ENCODE measurements at regions not wholly inside any gene's neighbourhood (a gene's known extent, or its start where the extent isn't known, plus 50 kb on each side); places are given as distances from the start of the nearest gene placed in this dataset.

DNA sequence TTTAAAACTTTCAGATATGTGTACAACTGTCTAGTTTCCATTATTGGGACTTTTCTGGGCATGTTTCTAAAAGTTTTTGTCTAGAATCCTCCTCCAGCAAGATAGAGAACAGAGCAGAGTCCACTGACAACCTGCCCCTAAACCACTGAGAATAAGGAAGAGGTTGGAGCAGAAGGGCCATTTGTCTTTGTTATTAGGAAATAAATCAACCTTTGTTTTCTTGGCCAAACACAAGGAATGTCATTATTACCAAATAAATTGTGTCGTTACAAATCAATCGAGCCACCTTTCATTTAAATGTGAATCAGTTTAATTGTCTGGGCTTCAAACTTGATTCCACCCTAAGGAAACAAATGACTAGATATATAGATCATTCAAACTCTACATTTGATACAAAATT lies 81.4 kb downstream of the GAS1 start:
- Histone ChIP-seq H3K9ac (ENCODE audit: low read length) (no peak overlapping the region), H3K4me2 (ENCODE audit: low read length) (no peak overlapping the region), H3K27me3 (ENCODE audit: insufficient read depth, low read depth, low read length) (no peaks in the 10 kb centered on the region), H3K79me2 (replicated peaks; ENCODE audit: insufficient read depth, low read length) (no peaks in the 10 kb centered on the region), H3K36me3 (ENCODE audit: insufficient read depth, low read length) (no peaks in the 10 kb centered on the region), H4K20me1 (ENCODE audit: insufficient read depth) (no peaks in the 10 kb centered on the region), H3F3A (ENCODE audit: insufficient read depth, low read length, poor library complexity, severe bottlenecking) (no peaks in the 10 kb centered on the region), H3K9me3 (ENCODE audit: low read length) (no peaks in the 10 kb centered on the region), H3K4me3 (ENCODE audit: low read length) (no peak overlapping the region), H3K27ac (ENCODE audit: low read length) (no peak overlapping the region), H2AFZ (ENCODE audit: low read depth, low read length) (no peak overlapping the region), H3K9me2 (ENCODE audit: insufficient read depth, low read length) (no peaks in the 10 kb centered on the region)
- TF ChIP-seq, protein P1, sequence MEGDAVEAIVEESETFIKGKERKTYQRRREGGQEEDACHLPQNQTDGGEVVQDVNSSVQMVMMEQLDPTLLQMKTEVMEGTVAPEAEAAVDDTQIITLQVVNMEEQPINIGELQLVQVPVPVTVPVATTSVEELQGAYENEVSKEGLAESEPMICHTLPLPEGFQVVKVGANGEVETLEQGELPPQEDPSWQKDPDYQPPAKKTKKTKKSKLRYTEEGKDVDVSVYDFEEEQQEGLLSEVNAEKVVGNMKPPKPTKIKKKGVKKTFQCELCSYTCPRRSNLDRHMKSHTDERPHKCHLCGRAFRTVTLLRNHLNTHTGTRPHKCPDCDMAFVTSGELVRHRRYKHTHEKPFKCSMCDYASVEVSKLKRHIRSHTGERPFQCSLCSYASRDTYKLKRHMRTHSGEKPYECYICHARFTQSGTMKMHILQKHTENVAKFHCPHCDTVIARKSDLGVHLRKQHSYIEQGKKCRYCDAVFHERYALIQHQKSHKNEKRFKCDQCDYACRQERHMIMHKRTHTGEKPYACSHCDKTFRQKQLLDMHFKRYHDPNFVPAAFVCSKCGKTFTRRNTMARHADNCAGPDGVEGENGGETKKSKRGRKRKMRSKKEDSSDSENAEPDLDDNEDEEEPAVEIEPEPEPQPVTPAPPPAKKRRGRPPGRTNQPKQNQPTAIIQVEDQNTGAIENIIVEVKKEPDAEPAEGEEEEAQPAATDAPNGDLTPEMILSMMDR (IDR thresholded peaks at IDR 0.05; ENCODE audit: poor library complexity, severe bottlenecking): no peak
- TF ChIP-seq REST (IDR thresholded peaks at IDR 0.05; ENCODE audit: borderline replicate concordance): no peak
- no peak for TF ChIP-seq EZH2 (IDR thresholded peaks at IDR 0.05; ENCODE audit: borderline replicate concordance, insufficient read depth, low read length, poor library complexity, severe bottlenecking)
- TF ChIP-seq EP300 (conservative IDR thresholded peaks at IDR 0.05; ENCODE audit: poor library complexity, severe bottlenecking): no peak
- TF ChIP-seq POLR2AphosphoS5 (IDR thresholded peaks at IDR 0.05): no peak
- TF ChIP-seq RAD21 (conservative IDR thresholded peaks at IDR 0.05): no peak
- no peak for TF ChIP-seq MXI1 (conservative IDR thresholded peaks at IDR 0.05; ENCODE audit: poor library complexity, severe bottlenecking)
- no peak for TF ChIP-seq TAF1 (IDR thresholded peaks at IDR 0.05; ENCODE audit: low read depth)
- TF ChIP-seq SMC3 (conservative IDR thresholded peaks at IDR 0.05; ENCODE audit: poor library complexity): no peak

DNA sequence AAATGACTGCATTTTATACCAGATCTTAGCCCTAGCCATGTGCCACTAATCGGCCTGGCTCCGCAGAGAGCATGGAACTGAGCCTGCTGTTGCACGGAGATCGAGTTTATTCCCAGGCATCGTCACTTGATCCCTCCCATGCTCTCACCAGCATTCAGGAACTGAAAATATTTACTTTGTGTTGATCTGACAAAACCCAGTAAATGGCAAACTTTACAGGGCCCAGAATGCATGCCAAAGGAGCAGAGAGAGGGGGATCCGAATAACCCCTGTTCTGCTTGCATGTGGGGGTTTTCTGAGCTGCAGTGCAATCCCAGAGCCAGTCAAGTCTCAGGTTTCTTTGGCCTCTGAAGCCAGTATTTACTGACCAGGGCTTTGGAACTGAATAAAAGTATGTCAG lies 87.3 kb downstream of the GAS1 start:
- no peaks in the 10 kb centered on the region for H3K79me2 ChIP-seq (replicated peaks; ENCODE audit: insufficient read depth, low read length)
- TF ChIP-seq TAF1 (IDR thresholded peaks at IDR 0.05; ENCODE audit: low read depth) (no peak), REST (IDR thresholded peaks at IDR 0.05; ENCODE audit: borderline replicate concordance) (no peak), RAD21 (conservative IDR thresholded peaks at IDR 0.05) (no peak), MXI1 (conservative IDR thresholded peaks at IDR 0.05; ENCODE audit: poor library complexity, severe bottlenecking) (no peak), EZH2 (IDR thresholded peaks at IDR 0.05; ENCODE audit: borderline replicate concordance, insufficient read depth, low read length, poor library complexity, severe bottlenecking) (no peak), POLR2AphosphoS5 (IDR thresholded peaks at IDR 0.05) (no peak), EP300 (conservative IDR thresholded peaks at IDR 0.05; ENCODE audit: poor library complexity, severe bottlenecking) (no peak), SMC3 (conservative IDR thresholded peaks at IDR 0.05; ENCODE audit: poor library complexity) (no peak)
- TF ChIP-seq, protein P1 (IDR thresholded peaks at IDR 0.05; ENCODE audit: poor library complexity, severe bottlenecking): no peak
- H3K36me3 ChIP-seq (ENCODE audit: insufficient read depth, low read length): no peaks in the 10 kb centered on the region
- no peak overlapping the region for H3K9ac ChIP-seq (ENCODE audit: low read length)
- no peak overlapping the region for H3K4me3 ChIP-seq (ENCODE audit: low read length)
- no peaks in the 10 kb centered on the region for H3F3A ChIP-seq (ENCODE audit: insufficient read depth, low read length, poor library complexity, severe bottlenecking)
- H3K27me3 ChIP-seq (ENCODE audit: insufficient read depth, low read depth, low read length): no peaks in the 10 kb centered on the region
- H3K27ac ChIP-seq (ENCODE audit: low read length): no peak overlapping the region
- H3K9me2 ChIP-seq (ENCODE audit: insufficient read depth, low read length): no peaks in the 10 kb centered on the region
- H3K9me3 ChIP-seq (ENCODE audit: low read length): no peaks in the 10 kb centered on the region
- H3K4me2 ChIP-seq (ENCODE audit: low read length): no peak overlapping the region
- H4K20me1 ChIP-seq (ENCODE audit: insufficient read depth): no peaks in the 10 kb centered on the region
- H2AFZ ChIP-seq (ENCODE audit: low read depth, low read length): no peak overlapping the region

Data from neural cell (in vitro differentiated cells).